Astrocyte of the spinal cord (primary cell): ENCODE measurements at regions not wholly inside any gene's neighbourhood (a gene's known extent, or its start where the extent isn't known, plus 50 kb on each side); places are given as distances from the start of the nearest gene placed in this dataset.

Experiments
- DNase-seq: peaks from one replicate; pipeline ENCODE4 v3.0.0; 2011; ENCODE audit warnings: low read depth, low spot score
- H3K4me3 ChIP-seq: 2 replicates; pipeline ENCODE4 v1.5.1; 2011; ENCODE audit warnings: low read depth, mild to moderate bottlenecking, low read length, moderate library complexity
- CTCF ChIP-seq: IDR thresholded peaks from 2 replicates; pipeline ENCODE4 v1.5.1; 2012; ENCODE audit warnings: low read depth, mild to moderate bottlenecking, low read length, inconsistent platforms
- in situ Hi-C: cut with HindIII; loops from 2 replicates; pipeline ENCODE4 v1.10.0; 2017; ENCODE audit warnings: low sequenced_read_pairs

- in situ Hi-C loops = no loop called here
- no peak overlapping the region for H3K4me3 ChIP-seq
- no peak for TF ChIP-seq CTCF
- DNase-seq = no peak
These were observed 159.2 kb downstream of the RPS12 start for GRCh38 chr6:132973514-132973993.

GRCh38 chr6:132974122-132974521 lies 159.8 kb downstream of the RPS12 start:
- in situ Hi-C loops = no loop called here
- H3K4me3 ChIP-seq = no peak overlapping the region
- no peak for DNase-seq
- TF ChIP-seq CTCF = no peak

- DNase-seq = no peak
- in situ Hi-C loops = no loop called here
- TF ChIP-seq CTCF = no peak
- no peak overlapping the region for H3K4me3 ChIP-seq
These were observed 163.0 kb downstream of the RPS12 start for GRCh38 chr6:132977413-132977812.

- H3K4me3 ChIP-seq = no peak overlapping the region
- no peak for TF ChIP-seq CTCF
- in situ Hi-C loops = no loop called here
- DNase-seq = no peak
These were observed 164.3 kb downstream of the RPS12 start for GRCh38 chr6:132978685-132979084.

- TF ChIP-seq CTCF = no peak
- in situ Hi-C loops = no loop called here
- DNase-seq = no peak
These were observed 179.4 kb downstream of the RPS12 start for GRCh38 chr6:132993738-132994137.

GRCh38 chr6:132995009-132995408 lies 180.6 kb downstream of the RPS12 start:
- DNase-seq = no peak
- H3K4me3 ChIP-seq = no peak overlapping the region
- in situ Hi-C loops = no loop called here
- no peak for TF ChIP-seq CTCF

More at GRCh38 chr6:132993738-132994137, 179.4 kb downstream of the RPS12 start:
- no peak overlapping the region for H3K4me3 ChIP-seq

- no peak for TF ChIP-seq CTCF
- in situ Hi-C loops = no loop called here
- H3K4me3 ChIP-seq = no peak overlapping the region
- no peak for DNase-seq
These were observed 181.1 kb downstream of the RPS12 start for GRCh38 chr6:132995432-132995831.
